ENCODE measurements at regions not wholly inside any gene's neighbourhood (a gene's known extent, or its start where the extent isn't known, plus 50 kb on each side); places are given as distances from the start of the nearest gene placed in this dataset.

DNA sequence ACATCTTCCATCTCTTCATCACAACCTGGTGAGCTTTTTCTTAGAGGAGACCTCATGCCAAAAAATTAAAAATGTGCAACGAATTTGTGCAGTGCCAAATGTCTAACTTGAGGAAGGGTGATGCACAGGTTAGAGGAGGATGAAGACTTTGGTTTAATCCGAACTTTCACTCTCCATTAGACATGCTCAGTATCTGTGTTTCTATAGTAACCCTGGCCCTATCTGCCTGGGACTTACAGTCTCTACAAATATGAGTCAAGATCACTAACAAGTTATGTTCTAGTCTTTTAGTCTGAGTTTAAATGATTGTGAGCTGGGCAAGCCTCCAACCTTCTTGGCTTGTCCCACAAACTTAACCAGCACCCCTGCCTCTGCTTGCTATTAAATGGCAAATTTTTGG lies 377.0 kb downstream of the BMP2 start:
- Histone ChIP-seq H3K9me3 (ENCODE audit: control insufficient read depth, insufficient read depth, low read depth, low read length) (no peaks in the 10 kb centered on the region), H3K36me3 (ENCODE audit: control insufficient read depth, insufficient read depth, low read length) (no peaks in the 10 kb centered on the region), H3K4me1 (ENCODE audit: control insufficient read depth, insufficient read depth, low read length) (no peaks in the 10 kb centered on the region), H3K27me3 (ENCODE audit: control insufficient read depth, insufficient read depth, low read length) (no peaks in the 10 kb centered on the region), H3K27ac (ENCODE audit: low read length) (no peak overlapping the region), H3K4me3 (ENCODE audit: low read depth in 2 of 2, low read length in 2 of 2) (no peak overlapping the region)
- DNase-seq (ENCODE audit: low read depth, low spot score) (no peak), ATAC-seq (no peak)
- no TSS peak for BruUV-seq (replicated peaks)
- in situ Hi-C loops (cut with HindIII; ENCODE audit: low pct_unique_long_range_greater_than_20kb, low sequenced_read_pairs), result no loop called here
- POLR2A ChIA-PET, result no interaction called here
- intact Hi-C loops (cut with micrococcal nuclease; ENCODE audit: unreplicated experiment), result no loop called here
- CTCF ChIA-PET, result no interaction called here
- TF ChIP-seq SIN3A (IDR thresholded peaks at IDR 0.05; ENCODE audit: borderline replicate concordance, insufficient read depth, low read depth, low read length) (no peak), POLR2AphosphoS5 (IDR thresholded peaks at IDR 0.05; ENCODE audit: low read depth, low read length) (no peak), TCF7L2 (IDR thresholded peaks at IDR 0.05; ENCODE audit: low read depth, low read length) (no peak)
- TF ChIP-seq, protein P1, sequence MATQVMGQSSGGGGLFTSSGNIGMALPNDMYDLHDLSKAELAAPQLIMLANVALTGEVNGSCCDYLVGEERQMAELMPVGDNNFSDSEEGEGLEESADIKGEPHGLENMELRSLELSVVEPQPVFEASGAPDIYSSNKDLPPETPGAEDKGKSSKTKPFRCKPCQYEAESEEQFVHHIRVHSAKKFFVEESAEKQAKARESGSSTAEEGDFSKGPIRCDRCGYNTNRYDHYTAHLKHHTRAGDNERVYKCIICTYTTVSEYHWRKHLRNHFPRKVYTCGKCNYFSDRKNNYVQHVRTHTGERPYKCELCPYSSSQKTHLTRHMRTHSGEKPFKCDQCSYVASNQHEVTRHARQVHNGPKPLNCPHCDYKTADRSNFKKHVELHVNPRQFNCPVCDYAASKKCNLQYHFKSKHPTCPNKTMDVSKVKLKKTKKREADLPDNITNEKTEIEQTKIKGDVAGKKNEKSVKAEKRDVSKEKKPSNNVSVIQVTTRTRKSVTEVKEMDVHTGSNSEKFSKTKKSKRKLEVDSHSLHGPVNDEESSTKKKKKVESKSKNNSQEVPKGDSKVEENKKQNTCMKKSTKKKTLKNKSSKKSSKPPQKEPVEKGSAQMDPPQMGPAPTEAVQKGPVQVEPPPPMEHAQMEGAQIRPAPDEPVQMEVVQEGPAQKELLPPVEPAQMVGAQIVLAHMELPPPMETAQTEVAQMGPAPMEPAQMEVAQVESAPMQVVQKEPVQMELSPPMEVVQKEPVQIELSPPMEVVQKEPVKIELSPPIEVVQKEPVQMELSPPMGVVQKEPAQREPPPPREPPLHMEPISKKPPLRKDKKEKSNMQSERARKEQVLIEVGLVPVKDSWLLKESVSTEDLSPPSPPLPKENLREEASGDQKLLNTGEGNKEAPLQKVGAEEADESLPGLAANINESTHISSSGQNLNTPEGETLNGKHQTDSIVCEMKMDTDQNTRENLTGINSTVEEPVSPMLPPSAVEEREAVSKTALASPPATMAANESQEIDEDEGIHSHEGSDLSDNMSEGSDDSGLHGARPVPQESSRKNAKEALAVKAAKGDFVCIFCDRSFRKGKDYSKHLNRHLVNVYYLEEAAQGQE (IDR thresholded peaks at IDR 0.05; ENCODE audit: insufficient read depth in 1 of 2, low read depth in 2 of 2, low read length in 1 of 2), result no peak
- TF ChIP-seq, protein P2, sequence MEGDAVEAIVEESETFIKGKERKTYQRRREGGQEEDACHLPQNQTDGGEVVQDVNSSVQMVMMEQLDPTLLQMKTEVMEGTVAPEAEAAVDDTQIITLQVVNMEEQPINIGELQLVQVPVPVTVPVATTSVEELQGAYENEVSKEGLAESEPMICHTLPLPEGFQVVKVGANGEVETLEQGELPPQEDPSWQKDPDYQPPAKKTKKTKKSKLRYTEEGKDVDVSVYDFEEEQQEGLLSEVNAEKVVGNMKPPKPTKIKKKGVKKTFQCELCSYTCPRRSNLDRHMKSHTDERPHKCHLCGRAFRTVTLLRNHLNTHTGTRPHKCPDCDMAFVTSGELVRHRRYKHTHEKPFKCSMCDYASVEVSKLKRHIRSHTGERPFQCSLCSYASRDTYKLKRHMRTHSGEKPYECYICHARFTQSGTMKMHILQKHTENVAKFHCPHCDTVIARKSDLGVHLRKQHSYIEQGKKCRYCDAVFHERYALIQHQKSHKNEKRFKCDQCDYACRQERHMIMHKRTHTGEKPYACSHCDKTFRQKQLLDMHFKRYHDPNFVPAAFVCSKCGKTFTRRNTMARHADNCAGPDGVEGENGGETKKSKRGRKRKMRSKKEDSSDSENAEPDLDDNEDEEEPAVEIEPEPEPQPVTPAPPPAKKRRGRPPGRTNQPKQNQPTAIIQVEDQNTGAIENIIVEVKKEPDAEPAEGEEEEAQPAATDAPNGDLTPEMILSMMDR (IDR thresholded peaks at IDR 0.05), result no peak

DNA sequence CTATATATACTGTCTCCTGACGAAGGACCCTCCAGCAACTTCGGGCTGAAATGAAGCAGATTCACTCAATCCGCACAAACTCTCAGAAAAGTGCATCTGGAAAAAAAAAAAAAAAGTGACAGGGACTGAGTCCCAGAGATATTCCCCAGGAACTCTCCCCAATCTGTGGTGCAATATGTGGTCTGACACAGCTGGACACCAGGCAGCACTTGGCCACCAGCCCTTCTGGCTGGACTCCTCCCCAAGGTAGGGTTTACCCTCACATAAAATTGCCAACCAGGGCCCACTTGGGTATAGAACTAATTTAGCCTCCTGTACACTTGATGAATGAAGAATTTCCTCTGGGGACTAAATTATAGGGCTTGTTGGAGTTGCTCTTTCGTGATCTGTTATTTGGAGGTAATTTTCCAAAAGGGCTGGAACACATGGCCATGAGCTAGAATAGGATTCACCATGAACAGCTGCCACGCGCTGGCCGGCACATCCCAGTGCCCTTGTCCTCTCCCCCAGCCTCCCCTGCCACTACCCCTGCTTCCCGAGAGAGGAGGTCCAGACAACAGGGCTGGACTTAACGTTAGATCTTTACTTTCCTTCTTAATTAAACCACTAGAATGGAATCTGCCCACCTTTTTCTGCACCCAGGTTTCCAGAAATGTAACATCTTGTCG lies 379.2 kb downstream of the BMP2 start:
- H3K27me3 ChIP-seq (ENCODE audit: control insufficient read depth, insufficient read depth, low read length), result no peaks in the 10 kb centered on the region
- DNase-seq (ENCODE audit: low read depth, low spot score) (no peak), ATAC-seq (no peak)
- ChIA-PET CTCF (no interaction called here), POLR2A (no interaction called here)
- H3K4me3 ChIP-seq (ENCODE audit: low read depth in 2 of 2, low read length in 2 of 2), result no peak overlapping the region
- TF ChIP-seq POLR2AphosphoS5 (IDR thresholded peaks at IDR 0.05; ENCODE audit: low read depth, low read length) (no peak), SIN3A (IDR thresholded peaks at IDR 0.05; ENCODE audit: borderline replicate concordance, insufficient read depth, low read depth, low read length) (no peak), TCF7L2 (IDR thresholded peaks at IDR 0.05; ENCODE audit: low read depth, low read length) (no peak)
- TF ChIP-seq, protein P2 (IDR thresholded peaks at IDR 0.05), result no peak
- TF ChIP-seq, protein P1 (IDR thresholded peaks at IDR 0.05; ENCODE audit: insufficient read depth in 1 of 2, low read depth in 2 of 2, low read length in 1 of 2), result no peak
- H3K4me1 ChIP-seq (ENCODE audit: control insufficient read depth, insufficient read depth, low read length), result no peaks in the 10 kb centered on the region
- intact Hi-C loops (cut with micrococcal nuclease; ENCODE audit: unreplicated experiment) (no loop called here), in situ Hi-C loops (cut with HindIII; ENCODE audit: low pct_unique_long_range_greater_than_20kb, low sequenced_read_pairs) (no loop called here)
- no peak overlapping the region for H3K27ac ChIP-seq (ENCODE audit: low read length)
- no TSS peak for BruUV-seq (replicated peaks)
- H3K36me3 ChIP-seq (ENCODE audit: control insufficient read depth, insufficient read depth, low read length), result no peaks in the 10 kb centered on the region
- H3K9me3 ChIP-seq (ENCODE audit: control insufficient read depth, insufficient read depth, low read depth, low read length), result no peaks in the 10 kb centered on the region

Measured in Panc1 (cell line).